ENCODE measurements at regions not wholly inside any gene's neighbourhood (a gene's known extent, or its start where the extent isn't known, plus 50 kb on each side); places are given as distances from the start of the nearest gene placed in this dataset.
"Not testable (repeated sequence)": the region's sequence is repeated elsewhere in the genome, so short reads cannot be mapped to it uniquely, and the experiment has no call there.

DNA sequence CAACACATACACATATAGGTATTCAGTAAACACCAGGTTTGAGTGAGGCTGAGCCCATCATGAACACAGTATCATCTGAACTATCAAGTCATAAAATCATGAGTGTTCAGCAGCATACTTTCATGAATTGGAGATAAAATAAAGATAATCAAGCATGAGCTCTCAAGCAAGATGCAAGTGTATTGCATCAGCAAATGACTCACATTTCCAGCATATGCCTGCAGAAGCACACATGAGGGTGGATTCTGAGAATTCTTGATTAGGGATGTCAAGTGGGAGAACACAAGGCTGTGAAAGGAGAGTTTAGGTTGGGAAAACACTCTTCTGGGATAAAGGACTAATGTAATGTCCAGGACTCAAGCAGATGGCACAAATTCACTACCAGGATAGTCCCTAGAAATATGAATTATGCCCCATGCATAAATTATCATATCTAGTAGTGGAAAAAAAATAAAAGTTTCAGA is 299.2 kb downstream of the SRGAP2C start:
- H4K20me1 ChIP-seq (ENCODE audit: control insufficient read depth, extremely low read depth, insufficient read depth, low read length): no peaks in the 10 kb centered on the region
- H2AFZ ChIP-seq (ENCODE audit: control insufficient read depth, low read length): no peak overlapping the region
- TF ChIP-seq, protein P1, sequence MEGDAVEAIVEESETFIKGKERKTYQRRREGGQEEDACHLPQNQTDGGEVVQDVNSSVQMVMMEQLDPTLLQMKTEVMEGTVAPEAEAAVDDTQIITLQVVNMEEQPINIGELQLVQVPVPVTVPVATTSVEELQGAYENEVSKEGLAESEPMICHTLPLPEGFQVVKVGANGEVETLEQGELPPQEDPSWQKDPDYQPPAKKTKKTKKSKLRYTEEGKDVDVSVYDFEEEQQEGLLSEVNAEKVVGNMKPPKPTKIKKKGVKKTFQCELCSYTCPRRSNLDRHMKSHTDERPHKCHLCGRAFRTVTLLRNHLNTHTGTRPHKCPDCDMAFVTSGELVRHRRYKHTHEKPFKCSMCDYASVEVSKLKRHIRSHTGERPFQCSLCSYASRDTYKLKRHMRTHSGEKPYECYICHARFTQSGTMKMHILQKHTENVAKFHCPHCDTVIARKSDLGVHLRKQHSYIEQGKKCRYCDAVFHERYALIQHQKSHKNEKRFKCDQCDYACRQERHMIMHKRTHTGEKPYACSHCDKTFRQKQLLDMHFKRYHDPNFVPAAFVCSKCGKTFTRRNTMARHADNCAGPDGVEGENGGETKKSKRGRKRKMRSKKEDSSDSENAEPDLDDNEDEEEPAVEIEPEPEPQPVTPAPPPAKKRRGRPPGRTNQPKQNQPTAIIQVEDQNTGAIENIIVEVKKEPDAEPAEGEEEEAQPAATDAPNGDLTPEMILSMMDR (optimal IDR thresholded peaks at IDR 0.05 in 1 of 3, IDR thresholded peaks at IDR 0.05 in 1 of 3, conservative IDR thresholded peaks at IDR 0.05 in 1 of 3; ENCODE audit: extremely low read depth in 1 of 3, insufficient read depth in 2 of 3, low read length in 3 of 3): no peak
- no peak for TF ChIP-seq EZH2 (IDR thresholded peaks at IDR 0.05; ENCODE audit: low read length)
- DNase-seq (ENCODE audit: low read depth, low spot score): no peak
- H3K4me2 ChIP-seq (ENCODE audit: control insufficient read depth, extremely low read depth, insufficient read depth, low read depth, low read length): no peak overlapping the region
- H3K9ac ChIP-seq (ENCODE audit: control insufficient read depth, extremely low read depth, insufficient read depth, low read length): no peak overlapping the region
- H3K79me2 ChIP-seq (ENCODE audit: control insufficient read depth, insufficient read depth, low read length): no peaks in the 10 kb centered on the region
- dilution Hi-C loops (cut with MboI; ENCODE audit: extremely low pct_ligation_motif_present, low sequenced_read_pairs): no loop called here
- no peaks in the 10 kb centered on the region for H3K36me3 ChIP-seq (ENCODE audit: control insufficient read depth in 2 of 2, extremely low read depth in 1 of 2, insufficient read depth in 2 of 2, low read length in 2 of 2)
- FAIRE-seq: peak; percentile 56
- peak overlapping the region; percentile 5 for H3K27ac ChIP-seq (ENCODE audit: control insufficient read depth, insufficient read depth, low read length)
- H3K9me1 ChIP-seq (ENCODE audit: control insufficient read depth, extremely low read depth, insufficient read depth, low read length): no peaks in the 10 kb centered on the region
- no peak overlapping the region for H3K4me3 ChIP-seq (ENCODE audit: control insufficient read depth in 2 of 3, extremely low read depth in 1 of 3, insufficient read depth in 2 of 3, low read depth in 1 of 3, low read length in 3 of 3)
- peaks cover 5% of the 10 kb centered on the region for H3K4me1 ChIP-seq (ENCODE audit: control insufficient read depth, extremely low read depth, insufficient read depth, low read length)
- H3K9me3 ChIP-seq (ENCODE audit: control insufficient read depth, low read depth, low read length): no peaks in the 10 kb centered on the region
- no peaks in the 10 kb centered on the region for H3K27me3 ChIP-seq (ENCODE audit: control insufficient read depth, extremely low read depth, insufficient read depth, low read length)

DNA sequence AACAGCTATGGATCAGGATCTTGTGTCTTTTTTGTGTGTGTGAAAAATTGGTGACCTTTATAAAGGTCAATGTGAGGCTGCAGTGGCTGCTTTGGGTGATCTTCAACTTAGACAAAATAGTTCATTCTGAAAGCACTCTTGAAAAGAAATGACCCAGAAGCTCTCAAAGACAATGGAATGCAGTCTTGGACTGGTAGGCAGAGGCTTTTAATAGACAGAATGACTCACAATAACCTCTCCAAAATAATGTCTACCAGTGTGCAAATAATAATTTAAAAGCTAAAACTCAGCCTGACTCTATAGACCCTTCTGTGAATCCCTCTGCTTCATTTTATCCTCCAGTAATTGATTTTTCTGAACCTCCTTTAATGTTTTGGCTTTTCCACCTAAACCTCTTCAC is 310.0 kb downstream of the SRGAP2C start:
- FAIRE-seq; H3K27me3 ChIP-seq (ENCODE audit: control insufficient read depth, extremely low read depth, insufficient read depth, low read length); H3K36me3 ChIP-seq (ENCODE audit: control insufficient read depth in 2 of 2, extremely low read depth in 1 of 2, insufficient read depth in 2 of 2, low read length in 2 of 2); H3K4me1 ChIP-seq (ENCODE audit: control insufficient read depth, extremely low read depth, insufficient read depth, low read length); H3K9ac ChIP-seq (ENCODE audit: control insufficient read depth, extremely low read depth, insufficient read depth, low read length); DNase-seq (ENCODE audit: low read depth, low spot score); H3K9me1 ChIP-seq (ENCODE audit: control insufficient read depth, extremely low read depth, insufficient read depth, low read length); H3K27ac ChIP-seq (ENCODE audit: control insufficient read depth, insufficient read depth, low read length); H3K79me2 ChIP-seq (ENCODE audit: control insufficient read depth, insufficient read depth, low read length); H3K4me2 ChIP-seq (ENCODE audit: control insufficient read depth, extremely low read depth, insufficient read depth, low read depth, low read length); H3K9me3 ChIP-seq (ENCODE audit: control insufficient read depth, low read depth, low read length); H3K4me3 ChIP-seq (ENCODE audit: control insufficient read depth in 2 of 3, extremely low read depth in 1 of 3, insufficient read depth in 2 of 3, low read depth in 1 of 3, low read length in 3 of 3); H2AFZ ChIP-seq (ENCODE audit: control insufficient read depth, low read length); H4K20me1 ChIP-seq (ENCODE audit: control insufficient read depth, extremely low read depth, insufficient read depth, low read length); dilution Hi-C loops (cut with MboI; ENCODE audit: extremely low pct_ligation_motif_present, low sequenced_read_pairs): not testable (repeated sequence)

DNA sequence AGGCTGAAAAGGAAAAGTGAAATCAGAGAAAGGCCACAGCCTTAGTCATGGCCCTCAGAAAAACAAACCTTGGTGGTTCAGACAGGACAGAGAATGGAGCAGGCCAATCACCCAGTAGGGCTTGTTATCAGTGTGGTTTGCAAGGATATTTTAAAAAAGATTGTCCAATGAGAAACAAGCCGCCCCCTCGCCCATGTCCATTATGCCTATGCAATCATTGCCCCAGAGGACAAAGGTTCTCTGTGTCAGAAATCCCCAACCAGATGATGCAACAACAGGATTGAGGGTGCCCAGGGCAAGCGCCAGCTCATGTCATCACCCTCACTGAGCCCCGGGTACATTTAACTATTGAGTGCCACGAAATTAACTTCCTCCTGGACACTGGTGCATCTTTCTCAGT is 326.7 kb downstream of the SRGAP2C start:
- H3K9ac ChIP-seq (ENCODE audit: control insufficient read depth, extremely low read depth, insufficient read depth, low read length); H3K4me3 ChIP-seq (ENCODE audit: control insufficient read depth in 2 of 3, extremely low read depth in 1 of 3, insufficient read depth in 2 of 3, low read depth in 1 of 3, low read length in 3 of 3); dilution Hi-C loops (cut with MboI; ENCODE audit: extremely low pct_ligation_motif_present, low sequenced_read_pairs); H3K79me2 ChIP-seq (ENCODE audit: control insufficient read depth, insufficient read depth, low read length); H3K4me2 ChIP-seq (ENCODE audit: control insufficient read depth, extremely low read depth, insufficient read depth, low read depth, low read length); H3K9me1 ChIP-seq (ENCODE audit: control insufficient read depth, extremely low read depth, insufficient read depth, low read length); H2AFZ ChIP-seq (ENCODE audit: control insufficient read depth, low read length); H3K27me3 ChIP-seq (ENCODE audit: control insufficient read depth, extremely low read depth, insufficient read depth, low read length); H3K27ac ChIP-seq (ENCODE audit: control insufficient read depth, insufficient read depth, low read length); DNase-seq (ENCODE audit: low read depth, low spot score); H4K20me1 ChIP-seq (ENCODE audit: control insufficient read depth, extremely low read depth, insufficient read depth, low read length); FAIRE-seq; H3K4me1 ChIP-seq (ENCODE audit: control insufficient read depth, extremely low read depth, insufficient read depth, low read length); H3K36me3 ChIP-seq (ENCODE audit: control insufficient read depth in 2 of 2, extremely low read depth in 1 of 2, insufficient read depth in 2 of 2, low read length in 2 of 2); H3K9me3 ChIP-seq (ENCODE audit: control insufficient read depth, low read depth, low read length): not testable (repeated sequence)

DNA sequence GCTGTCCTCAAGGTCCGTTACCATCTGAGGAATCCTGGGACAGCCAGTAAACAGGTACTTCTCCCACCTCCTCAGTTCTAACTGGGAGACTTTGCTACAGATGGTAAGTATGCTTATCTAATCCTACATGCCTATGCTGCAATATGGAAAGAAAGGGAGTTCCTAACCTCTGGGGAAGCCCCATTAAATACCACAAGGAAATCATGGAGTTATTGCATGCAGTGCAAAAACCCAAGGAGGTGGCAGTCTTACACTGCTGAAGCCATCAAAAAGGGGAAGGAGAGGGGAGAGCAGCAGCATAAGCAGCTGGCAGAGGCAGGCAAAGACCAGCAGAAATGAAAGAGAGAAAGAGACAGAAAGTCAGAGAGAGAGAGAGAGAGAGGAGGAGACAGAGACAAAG is 327.1 kb downstream of the SRGAP2C start:
- H3K36me3 ChIP-seq (ENCODE audit: control insufficient read depth in 2 of 2, extremely low read depth in 1 of 2, insufficient read depth in 2 of 2, low read length in 2 of 2); H3K9me3 ChIP-seq (ENCODE audit: control insufficient read depth, low read depth, low read length); H3K4me2 ChIP-seq (ENCODE audit: control insufficient read depth, extremely low read depth, insufficient read depth, low read depth, low read length); H3K9me1 ChIP-seq (ENCODE audit: control insufficient read depth, extremely low read depth, insufficient read depth, low read length); H3K79me2 ChIP-seq (ENCODE audit: control insufficient read depth, insufficient read depth, low read length); H3K27me3 ChIP-seq (ENCODE audit: control insufficient read depth, extremely low read depth, insufficient read depth, low read length); H3K4me3 ChIP-seq (ENCODE audit: control insufficient read depth in 2 of 3, extremely low read depth in 1 of 3, insufficient read depth in 2 of 3, low read depth in 1 of 3, low read length in 3 of 3); H3K9ac ChIP-seq (ENCODE audit: control insufficient read depth, extremely low read depth, insufficient read depth, low read length); DNase-seq (ENCODE audit: low read depth, low spot score); H2AFZ ChIP-seq (ENCODE audit: control insufficient read depth, low read length); H3K27ac ChIP-seq (ENCODE audit: control insufficient read depth, insufficient read depth, low read length); H4K20me1 ChIP-seq (ENCODE audit: control insufficient read depth, extremely low read depth, insufficient read depth, low read length); H3K4me1 ChIP-seq (ENCODE audit: control insufficient read depth, extremely low read depth, insufficient read depth, low read length); dilution Hi-C loops (cut with MboI; ENCODE audit: extremely low pct_ligation_motif_present, low sequenced_read_pairs); FAIRE-seq: not testable (repeated sequence)
